PC-3 (cell line): ENCODE measurements at regions not wholly inside any gene's neighbourhood (a gene's known extent, or its start where the extent isn't known, plus 50 kb on each side); places are given as distances from the start of the nearest gene placed in this dataset.

Experiments
- ATAC-seq: fragments of 200-7000 bp; cut with Tn5 transposase; 2 replicates; pipeline ENCODE4 v1.9.1; 2020; ENCODE audit warnings: mild to moderate bottlenecking, moderate library complexity
- BruUV-seq: library from RNA; stranded (reverse); fragments of 400-500 nt; replicated peaks from 2 replicates; lab custom pipeline; 2021; lab: Mats Ljungman, UMichigan
- CTCF ChIA-PET: fragments of 300-600 bp; sonication (Branson Sonifier 250); formaldehyde crosslinking; loops from one replicate; lab custom pipeline; 2022; ENCODE audit warnings: antibody characterized with exemption; lab: Charles Lee
- POLR2A ChIA-PET: fragments of 300-600 bp; sonication (Branson Sonifier 250); formaldehyde crosslinking; loops from one replicate; lab custom pipeline; 2022; ENCODE audit warnings: antibody characterized with exemption; ENCODE audit not compliant: unreplicated experiment; lab: Charles Lee
- DNase-seq: peaks from one replicate; pipeline ENCODE4 v3.0.0-alpha.2; 2015
- H2AFZ ChIP-seq: fragments of 300-600 bp; sonication (generic); 2 replicates; pipeline ENCODE4 v1.6.0; 2016; ENCODE audit warnings: antibody characterized with exemption, low read length
- H3F3A ChIP-seq: fragments of 300-600 bp; sonication (generic); one replicate; pipeline ENCODE4 v1.6.0; 2017; ENCODE audit warnings: antibody characterized with exemption, low read length, control low read depth, mild to moderate bottlenecking; ENCODE audit not compliant: unreplicated experiment
- H3K27ac ChIP-seq: fragments of 300-600 bp; sonication (generic); 2 replicates; pipeline ENCODE4 v1.5.1; 2016; ENCODE audit warnings: mild to moderate bottlenecking, low read length
- H3K27me3 ChIP-seq: fragments of 300-600 bp; sonication (generic); 2 replicates; pipeline ENCODE4 v1.6.1; 2016; ENCODE audit warnings: low read length, mixed read lengths
- H3K36me3 ChIP-seq: fragments of 300-600 bp; sonication (generic); 2 replicates; pipeline ENCODE4 v1.6.1; 2016; ENCODE audit warnings: low read depth, mixed run types, low read length, mixed read lengths
- H3K4me1 ChIP-seq: fragments of 300-600 bp; sonication (generic); 2 replicates; pipeline ENCODE4 v1.5.1; 2016; ENCODE audit warnings: low read length; ENCODE audit not compliant: insufficient read depth
- H3K4me2 ChIP-seq: fragments of 300-600 bp; sonication (generic); 2 replicates; pipeline ENCODE4 v1.6.0; 2016; ENCODE audit warnings: low read length
- H3K4me3 ChIP-seq: fragments of 300-600 bp; sonication (generic); 2 replicates; pipeline ENCODE4 v1.5.1; 2016; ENCODE audit warnings: mild to moderate bottlenecking, low read length, mixed read lengths
- H3K79me2 ChIP-seq: fragments of 300-600 bp; sonication (generic); 2 replicates; pipeline ENCODE4 v1.6.1; 2017; ENCODE audit warnings: low read length, mixed read lengths
- H3K9ac ChIP-seq: fragments of 300-600 bp; sonication (generic); 2 replicates; pipeline ENCODE4 v1.6.0; 2016; ENCODE audit warnings: mild to moderate bottlenecking, low read length
- H3K9me2 ChIP-seq: fragments of 300-600 bp; sonication (generic); replicated peaks from 2 replicates; pipeline ENCODE4 v1.6.1; 2016; ENCODE audit warnings: mixed run types, low read length, mixed read lengths
- H3K9me3 ChIP-seq: fragments of 300-600 bp; sonication (generic); 2 replicates; pipeline ENCODE4 v1.6.1; 2016; ENCODE audit warnings: low read length, mixed read lengths
- H4K20me1 ChIP-seq: fragments of 300-600 bp; sonication (generic); 2 replicates; pipeline ENCODE4 v1.6.1; 2016; ENCODE audit warnings: low read length, mixed read lengths
- CTCF ChIP-seq: fragments of 300-600 bp; sonication (generic); conservative IDR thresholded peaks from 2 replicates; pipeline ENCODE4 v1.5.1; 2017; ENCODE audit warnings: antibody characterized with exemption, low read depth, mild to moderate bottlenecking, low read length
- EZH2 ChIP-seq: fragments of 300-600 bp; sonication (generic); IDR thresholded peaks from one replicate; pipeline ENCODE4 v1.6.1; 2017; ENCODE audit warnings: antibody characterized with exemption, mild to moderate bottlenecking, low read length; ENCODE audit not compliant: unreplicated experiment
- EZH2phosphoT487 ChIP-seq: fragments of 300-600 bp; sonication (generic); IDR thresholded peaks from 2 replicates; pipeline ENCODE4 v1.6.1; 2018; ENCODE audit warnings: mild to moderate bottlenecking, antibody characterized with exemption, low read length, borderline replicate concordance
- intact Hi-C: fragments of 100-400 bp; cut with micrococcal nuclease; formaldehyde crosslinking; loops from 2 replicates; pipeline ENCODE4 v1.9.0; 2023

- intact Hi-C loops: no loop called here
- CTCF ChIA-PET: no interaction called here
- H3K4me1 ChIP-seq: no peaks in the 10 kb centered on the region
Measured at GRCh38 chr2:7237466-7237865, 320.3 kb downstream of the RNF144A start.

GRCh38 chr2:7239078-7239477 is 321.9 kb downstream of the RNF144A start:
- H3K4me2 ChIP-seq: no peak overlapping the region
- ChIA-PET POLR2A (no interaction called here), CTCF (no interaction called here)
- no peak for DNase-seq
- H3K36me3 ChIP-seq: no peaks in the 10 kb centered on the region
- H3K9ac ChIP-seq: no peak overlapping the region
- TF ChIP-seq CTCF (no peak), EZH2phosphoT487 (no peak), EZH2 (no peak)
- ATAC-seq: no peak
- BruUV-seq: no TSS peak
- H3K4me3 ChIP-seq: no peak overlapping the region
- no peak overlapping the region for H3K27ac ChIP-seq
- no peaks in the 10 kb centered on the region for H4K20me1 ChIP-seq
- H3K9me2 ChIP-seq: no peaks in the 10 kb centered on the region
- H2AFZ ChIP-seq: no peak overlapping the region
- no peaks in the 10 kb centered on the region for H3K79me2 ChIP-seq
- no peaks in the 10 kb centered on the region for H3K4me1 ChIP-seq
- H3F3A ChIP-seq: no peaks in the 10 kb centered on the region
- intact Hi-C loops: no loop called here
- peaks cover 7% of the 10 kb centered on the region; the same call in 1 of the 2 replicates for H3K27me3 ChIP-seq
- no peaks in the 10 kb centered on the region for H3K9me3 ChIP-seq

More at GRCh38 chr2:7237466-7237865, 320.3 kb downstream of the RNF144A start:
- H3K9me3 ChIP-seq: no peaks in the 10 kb centered on the region
- H3K4me2 ChIP-seq: no peak overlapping the region
- no peak overlapping the region for H2AFZ ChIP-seq
- H3K79me2 ChIP-seq: no peaks in the 10 kb centered on the region
- no peak overlapping the region for H3K9ac ChIP-seq
- no peaks in the 10 kb centered on the region for H4K20me1 ChIP-seq
- DNase-seq: no peak
- TF ChIP-seq EZH2phosphoT487: no peak
- no peak for TF ChIP-seq CTCF
- no peak for TF ChIP-seq EZH2
- H3K27ac ChIP-seq: no peak overlapping the region
- BruUV-seq: no TSS peak
- no peaks in the 10 kb centered on the region for H3F3A ChIP-seq
- no peak for ATAC-seq
- peaks cover 7% of the 10 kb centered on the region; the same call in 1 of the 2 replicates for H3K27me3 ChIP-seq
- POLR2A ChIA-PET: no interaction called here
- H3K9me2 ChIP-seq: no peaks in the 10 kb centered on the region
- no peaks in the 10 kb centered on the region for H3K36me3 ChIP-seq
- H3K4me3 ChIP-seq: no peak overlapping the region

GRCh38 chr2:7241041-7241745 is 324.0 kb downstream of the RNF144A start:
- Histone ChIP-seq H3K9me2 (no peaks in the 10 kb centered on the region), H3K27ac (no peak overlapping the region), H3K9me3 (no peaks in the 10 kb centered on the region), H3K79me2 (no peaks in the 10 kb centered on the region), H2AFZ (no peak overlapping the region), H3K27me3 (peaks cover 7% of the 10 kb centered on the region; the same call in 1 of the 2 replicates), H3K4me3 (no peak overlapping the region), H3F3A (no peaks in the 10 kb centered on the region), H3K9ac (no peak overlapping the region), H3K36me3 (no peaks in the 10 kb centered on the region), H3K4me1 (no peaks in the 10 kb centered on the region), H3K4me2 (no peak overlapping the region), H4K20me1 (no peaks in the 10 kb centered on the region)
- ChIA-PET CTCF (no interaction called here), POLR2A (interaction anchor here (0.6 kb wide), 1 partner anchor 580 kb away, joined by 5 read pairs; no protein-coding TSS in a partner anchor)
- BruUV-seq: no TSS peak
- ATAC-seq (no peak), DNase-seq (no peak)
- no peak for TF ChIP-seq EZH2phosphoT487
- no peak for TF ChIP-seq CTCF
- no peak for TF ChIP-seq EZH2
- intact Hi-C loops: no loop called here
